ENCODE measurements at regions not wholly inside any gene's neighbourhood (a gene's known extent, or its start where the extent isn't known, plus 50 kb on each side); places are given as distances from the start of the nearest gene placed in this dataset.
"Not testable (repeated sequence)": the region's sequence is repeated elsewhere in the genome, so short reads cannot be mapped to it uniquely, and the experiment has no call there.

GRCh38 chr15:92806171-92806570 lies 94.0 kb upstream of the CHD2 start:
- not testable (repeated sequence) for DNase-seq

DNA sequence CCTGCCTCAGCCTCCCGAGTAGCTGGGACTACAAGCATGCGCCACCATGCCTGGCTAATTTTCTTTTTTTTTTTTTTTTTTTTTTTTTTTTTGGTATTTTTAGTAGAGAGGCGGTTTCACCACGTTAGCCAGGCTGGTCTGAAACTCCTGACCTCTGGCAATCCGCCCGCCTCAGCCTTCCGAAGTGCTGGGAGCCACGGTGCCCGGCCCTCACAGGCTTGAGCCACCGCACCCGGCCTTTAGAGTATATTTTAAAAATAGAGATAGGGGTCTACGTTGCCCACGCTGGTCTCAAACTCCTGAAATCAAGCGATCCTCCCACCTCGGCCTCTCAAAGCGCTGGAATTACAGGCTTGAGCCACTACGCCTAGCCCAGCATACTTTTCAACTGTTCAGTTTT lies 93.4 kb upstream of the CHD2 start:
- no peak for DNase-seq

- DNase-seq, result no peak
Observed at GRCh38 chr15:92807971-92808571, 92.1 kb upstream of the CHD2 start.

GRCh38 chr15:92808598-92809063 lies 91.5 kb upstream of the CHD2 start:
- no peak for DNase-seq

DNA sequence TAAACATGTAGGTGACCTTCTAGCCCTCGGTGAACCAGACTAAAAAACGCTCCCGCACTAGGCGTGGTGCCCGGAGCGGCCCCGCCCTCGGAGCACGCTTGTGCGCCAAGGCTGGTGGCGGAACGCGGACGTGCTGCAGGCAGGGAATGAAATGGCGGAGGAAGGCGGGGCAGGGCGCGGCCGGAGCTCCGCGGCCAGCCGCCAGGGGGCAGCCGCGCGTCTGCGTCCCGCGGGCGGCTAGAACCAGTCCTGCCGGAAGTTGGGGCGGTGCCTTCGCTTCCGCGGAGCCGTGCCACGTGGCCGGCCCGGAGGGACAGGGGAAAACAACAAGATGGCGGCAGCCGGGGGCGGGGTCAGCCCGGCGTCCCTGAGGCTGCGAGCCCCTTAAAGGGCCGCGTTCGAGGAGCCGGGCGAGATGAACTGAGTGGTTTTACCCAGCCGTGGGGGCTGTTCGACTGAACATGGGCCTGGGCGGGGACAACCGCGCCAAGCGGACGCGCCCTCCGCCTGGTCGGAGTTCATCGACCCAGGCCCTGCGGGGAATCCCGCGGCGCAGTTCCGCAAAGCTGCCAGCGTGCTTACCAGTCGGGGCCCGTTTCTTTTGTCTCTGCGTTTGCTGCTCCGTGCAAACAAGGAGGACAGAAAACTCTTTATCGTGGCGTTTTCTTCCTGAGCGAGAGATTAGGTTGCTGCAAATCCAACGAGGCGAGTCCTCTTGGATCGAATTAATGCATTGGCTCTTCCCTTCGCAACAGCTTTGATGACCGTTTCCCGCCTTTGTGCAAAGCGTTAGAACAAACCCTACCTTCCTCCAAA lies 90.9 kb upstream of the CHD2 start:
- peak; percentile 97 for DNase-seq

DNA sequence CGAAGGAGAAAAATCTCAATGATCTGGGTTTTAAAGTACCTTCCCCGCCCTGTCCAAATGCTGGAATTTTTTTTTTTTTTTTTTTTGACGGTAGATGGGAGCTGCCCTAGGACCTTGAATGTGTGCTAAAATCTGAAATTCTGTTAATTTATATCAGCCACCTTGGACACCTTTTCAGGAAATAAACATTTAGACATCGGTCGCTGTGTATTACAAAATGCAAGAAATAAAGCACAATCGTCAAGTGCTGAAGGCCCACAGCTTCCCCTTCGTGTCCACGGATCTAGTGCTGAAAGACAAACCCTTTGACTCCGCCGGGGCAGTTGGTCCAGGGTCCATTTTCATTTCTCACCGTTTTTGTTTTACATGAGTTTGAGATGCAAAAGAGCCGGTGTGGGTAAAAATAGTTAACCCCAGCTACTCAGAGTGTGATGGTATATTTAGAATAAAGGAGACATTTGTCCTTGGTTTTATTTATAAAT lies 90.2 kb upstream of the CHD2 start:
- DNase-seq, result no peak

DNA sequence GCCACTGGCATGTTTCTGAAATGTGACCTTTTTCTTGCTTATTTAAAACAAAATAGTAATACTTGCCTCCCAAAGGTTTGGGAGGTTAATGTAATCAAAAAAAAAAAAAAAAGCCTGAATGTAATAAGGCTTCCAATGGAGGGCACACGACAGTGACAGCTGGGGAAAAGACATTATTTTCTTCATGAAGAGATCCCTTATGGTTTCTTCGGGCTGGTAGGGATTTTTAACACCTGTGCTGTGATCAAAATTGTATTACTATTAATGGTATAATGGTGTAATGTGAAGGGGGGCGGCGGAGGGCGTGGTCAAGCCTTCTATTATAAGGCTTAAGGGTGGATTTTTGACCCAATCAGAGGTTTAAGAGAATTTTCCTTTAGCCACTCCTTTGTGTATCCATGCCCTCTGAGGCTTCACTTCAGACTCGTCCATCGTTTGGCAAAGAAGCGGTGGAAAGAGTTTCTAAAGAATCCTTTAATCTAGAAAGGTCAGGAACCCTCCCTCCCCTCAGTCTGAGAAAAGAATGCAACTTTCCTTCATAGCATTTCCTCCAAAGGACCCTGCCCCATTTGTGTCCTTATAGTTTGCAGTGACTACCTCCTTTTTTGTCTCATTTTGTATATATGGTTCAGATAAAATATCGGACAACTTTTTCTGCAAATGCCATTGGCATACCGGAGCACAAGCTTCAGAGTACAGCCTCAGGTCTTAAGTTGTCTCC lies 89.5 kb upstream of the CHD2 start:
- DNase-seq, result peak; percentile 25

- peak; percentile 21 for DNase-seq
Observed at GRCh38 chr15:92811148-92811913, 88.8 kb upstream of the CHD2 start.

DNA sequence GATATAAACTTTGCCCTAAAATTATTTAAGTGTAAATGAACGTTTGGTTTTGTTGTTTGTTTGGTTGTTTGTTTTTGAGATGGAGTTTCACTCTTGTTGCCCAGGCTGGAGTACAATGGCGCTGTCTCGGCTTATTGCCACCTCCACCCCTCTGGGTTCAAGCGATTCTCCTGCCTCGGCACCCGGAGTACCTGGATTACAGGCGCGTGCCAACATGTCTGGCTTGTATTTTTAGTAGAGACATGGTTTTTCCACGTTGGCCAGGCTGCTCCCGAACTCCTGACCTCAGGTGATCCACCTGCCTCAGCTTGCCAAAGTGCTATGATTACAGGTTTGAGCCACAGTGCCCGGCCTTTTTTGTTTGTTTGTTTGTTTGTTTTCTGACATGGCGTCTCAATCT lies 87.9 kb upstream of the CHD2 start:
- DNase-seq, result no peak

DNA sequence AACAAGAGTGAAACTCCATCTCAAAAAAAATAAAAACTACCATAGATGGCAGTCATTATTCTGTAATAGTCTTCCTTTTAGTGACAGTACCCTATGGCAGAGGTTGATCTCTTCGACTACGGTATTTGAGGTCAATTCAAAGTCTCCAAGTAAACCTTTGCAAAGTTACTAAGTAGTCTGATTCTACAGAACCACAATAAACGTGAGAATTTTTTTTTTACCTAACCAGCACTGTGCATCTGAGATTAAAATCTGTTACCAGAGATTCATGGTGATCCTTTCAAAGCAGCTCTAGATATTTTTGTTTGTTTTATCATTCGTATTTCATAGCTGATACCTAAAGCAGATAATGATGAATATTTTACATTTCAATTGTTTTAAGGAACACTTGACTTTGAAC lies 86.6 kb upstream of the CHD2 start:
- DNase-seq, result no peak

GRCh38 chr15:92817339-92817886 lies 82.7 kb upstream of the CHD2 start:
- no peak for DNase-seq

GRCh38 chr15:92818651-92819277 lies 81.4 kb upstream of the CHD2 start:
- DNase-seq, result no peak

DNA sequence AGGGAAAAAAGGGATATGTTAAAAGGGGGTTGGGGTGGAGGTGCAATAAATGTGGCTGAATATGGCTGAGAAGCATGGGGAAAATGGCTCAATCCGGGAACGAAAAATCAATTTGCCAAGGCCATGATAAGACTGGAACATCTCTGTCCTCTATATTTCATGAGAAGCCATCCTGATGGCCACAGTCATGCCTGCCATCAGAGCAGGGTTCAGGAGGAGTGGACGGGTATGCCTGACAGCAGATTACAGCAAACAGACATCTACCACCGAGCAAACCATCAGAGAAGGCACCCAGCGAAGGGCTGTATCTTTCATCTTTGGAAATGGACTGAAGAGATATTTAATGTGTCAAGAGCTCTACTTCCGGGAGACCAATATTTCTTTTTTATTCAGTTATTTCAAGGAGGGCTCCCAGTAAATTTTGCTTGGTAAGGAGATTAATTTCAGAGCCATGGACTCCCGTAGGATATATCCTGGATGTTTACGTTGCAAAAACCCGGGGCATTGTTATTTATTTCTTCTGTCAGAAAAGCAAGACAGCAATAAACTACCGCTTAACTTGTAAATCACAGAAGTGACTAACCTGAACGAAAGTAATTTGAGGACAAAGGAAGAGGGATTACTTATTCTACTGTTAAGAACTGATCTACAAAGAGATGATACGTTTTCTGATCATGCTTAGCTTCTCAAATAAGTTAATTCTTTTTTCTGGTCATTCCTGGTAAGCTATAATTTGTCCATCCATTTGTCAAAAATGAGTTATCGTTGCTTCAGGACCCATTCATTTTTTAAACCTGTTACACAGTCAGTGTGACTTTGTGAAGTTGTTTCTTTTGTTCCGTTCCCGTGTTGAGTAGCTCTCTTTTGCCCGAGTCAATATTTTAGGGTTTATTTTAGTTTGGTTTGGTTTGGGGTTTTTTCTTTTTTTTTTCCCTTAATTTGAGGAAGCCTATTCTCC lies 80.6 kb upstream of the CHD2 start:
- peak; percentile 24 for DNase-seq

- DNase-seq, result peak; percentile 93
Observed at GRCh38 chr15:92820236-92821021, 79.7 kb upstream of the CHD2 start.

GRCh38 chr15:92821491-92822116 lies 78.5 kb upstream of the CHD2 start:
- DNase-seq, result peak; percentile 72

DNA sequence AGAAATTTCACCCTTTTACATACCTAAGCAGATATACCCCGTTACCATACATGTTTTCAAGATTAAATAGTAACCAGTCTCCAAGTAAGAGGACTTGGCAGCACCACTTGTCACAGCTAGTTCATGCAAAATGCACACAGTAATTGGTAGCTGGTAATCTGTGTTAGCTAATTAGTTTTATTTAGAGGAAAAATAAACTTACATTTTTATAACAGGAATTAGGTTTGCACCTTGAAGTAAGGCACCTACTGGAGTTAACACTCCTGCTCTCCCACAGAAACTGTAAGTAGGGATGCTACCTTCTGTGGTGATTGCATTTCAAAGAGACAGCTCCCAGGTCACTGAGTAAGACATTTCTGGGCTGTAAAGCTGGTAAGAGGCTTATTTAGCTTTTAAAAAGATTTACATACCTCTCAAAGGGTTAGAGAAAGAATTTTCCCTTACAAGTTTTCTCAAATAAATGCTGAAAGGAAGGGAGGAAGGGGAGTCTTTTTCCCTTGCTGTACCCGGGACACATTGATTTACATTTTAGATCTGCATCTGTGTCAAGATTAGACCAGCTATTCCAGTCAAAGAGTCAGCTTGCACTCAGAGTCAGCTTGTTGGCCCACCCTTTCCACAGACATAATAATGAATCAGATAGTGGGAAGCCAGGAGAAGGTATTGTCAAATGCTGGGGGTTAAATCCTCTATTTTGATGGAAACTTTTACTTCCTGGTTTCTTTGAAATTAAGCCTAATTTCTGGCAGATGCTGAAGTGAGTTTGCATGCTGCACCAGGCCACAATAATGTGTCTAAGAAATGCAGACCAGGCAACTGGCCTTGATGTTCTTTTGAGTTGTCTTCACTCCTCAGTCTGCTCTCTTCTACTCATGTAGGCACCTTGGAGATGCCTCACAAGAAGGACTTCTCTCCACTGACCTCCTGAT lies 77.6 kb upstream of the CHD2 start:
- DNase-seq, result no peak

DNA sequence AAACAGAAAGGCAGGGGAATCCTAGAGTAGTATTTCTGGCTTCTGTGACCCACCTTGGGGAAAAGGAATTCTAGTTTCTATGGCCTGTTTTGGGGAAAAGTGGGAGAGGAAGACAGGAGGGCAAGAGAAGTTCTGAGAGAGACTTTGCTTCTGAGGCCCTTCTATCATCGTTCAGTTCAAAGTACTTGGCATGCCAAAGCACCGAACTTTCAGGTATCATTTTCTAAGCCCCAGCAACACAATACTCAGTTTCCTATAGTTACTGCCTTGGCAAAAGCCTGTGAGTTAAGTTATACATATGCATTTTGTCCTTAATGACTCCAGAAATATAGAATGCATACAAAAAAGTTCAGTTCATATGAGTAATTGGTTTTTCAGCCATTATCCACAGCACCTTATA lies 74.1 kb upstream of the CHD2 start:
- DNase-seq, result no peak

DNA sequence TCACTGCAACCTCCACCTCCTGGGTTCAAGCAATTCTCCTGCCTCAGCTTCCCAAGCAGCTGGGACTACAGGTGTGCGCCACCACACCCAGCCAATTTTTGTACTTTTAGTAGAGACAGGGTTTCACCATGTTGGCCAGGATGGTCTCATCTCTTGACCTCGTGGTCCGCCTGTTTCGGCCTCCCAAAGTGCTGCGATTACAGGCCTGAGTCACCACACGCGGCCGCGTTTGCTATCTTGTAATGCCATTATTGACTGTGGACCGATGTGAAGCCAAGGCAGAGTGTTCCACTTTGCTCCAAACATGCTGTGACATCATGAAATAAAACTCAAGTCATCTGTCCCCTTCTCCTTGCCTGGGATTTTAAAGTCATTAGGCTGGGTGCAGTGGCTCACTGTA lies 72.1 kb upstream of the CHD2 start:
- DNase-seq, result not testable (repeated sequence)

All from NCI-H1436 (cell line).